Jurkat, Clone E6-1 (cell line): ENCODE measurements at regions not wholly inside any gene's neighbourhood (a gene's known extent, or its start where the extent isn't known, plus 50 kb on each side); places are given as distances from the start of the nearest gene placed in this dataset.

Experiments used
- DNase-seq: peaks from one replicate; pipeline ENCODE4 v3.0.0-alpha.2; 2011; ENCODE audit warnings: low read depth, low spot score
- H3K4me3 ChIP-seq: 2 replicates; pipeline ENCODE4 v1.5.1; 2011; ENCODE audit warnings: mild to moderate bottlenecking, low read length, control low read depth, moderate library complexity

DNA sequence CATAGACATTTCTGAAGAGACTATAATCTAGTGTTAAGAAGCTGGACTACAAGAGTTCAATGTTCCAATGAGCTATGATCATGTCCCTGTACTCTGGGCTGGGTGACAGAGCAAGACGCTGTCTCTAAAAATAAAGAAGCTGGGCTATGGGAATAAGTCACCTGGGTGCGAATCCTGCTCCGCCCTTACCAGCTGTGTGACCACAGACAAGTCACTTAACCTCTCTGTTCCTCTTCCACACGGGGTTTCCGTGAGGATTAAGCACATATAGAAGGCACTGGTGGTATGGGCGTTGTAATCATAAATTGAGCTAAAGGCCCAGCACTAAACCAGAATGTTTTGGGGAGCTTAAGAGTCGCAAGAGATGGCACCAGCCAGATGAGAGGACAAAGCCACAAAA is 178.5 kb downstream of the HAUS1 start:
- H3K4me3 ChIP-seq: no peak overlapping the region
- DNase-seq: no peak

DNA sequence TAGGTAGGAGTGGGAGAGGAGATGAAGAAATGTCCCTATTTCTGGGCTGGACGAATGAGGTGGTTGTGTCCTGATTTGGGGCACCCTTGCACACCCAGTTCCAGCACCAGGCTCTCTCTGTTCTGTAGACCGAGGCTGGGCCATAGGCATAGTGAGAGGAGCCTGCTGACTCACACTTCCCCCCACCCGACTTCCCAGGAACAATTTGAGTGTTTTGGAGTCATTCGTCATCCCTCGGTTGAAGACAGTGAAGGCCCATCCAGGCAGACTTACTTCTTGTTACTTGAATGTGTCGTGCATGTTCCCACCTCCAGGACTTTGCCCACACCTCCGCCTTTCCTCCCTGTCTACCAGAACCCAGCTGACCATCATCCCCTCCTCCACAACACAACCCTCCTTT is 179.1 kb downstream of the HAUS1 start:
- no peak overlapping the region for H3K4me3 ChIP-seq
- no peak for DNase-seq

DNA sequence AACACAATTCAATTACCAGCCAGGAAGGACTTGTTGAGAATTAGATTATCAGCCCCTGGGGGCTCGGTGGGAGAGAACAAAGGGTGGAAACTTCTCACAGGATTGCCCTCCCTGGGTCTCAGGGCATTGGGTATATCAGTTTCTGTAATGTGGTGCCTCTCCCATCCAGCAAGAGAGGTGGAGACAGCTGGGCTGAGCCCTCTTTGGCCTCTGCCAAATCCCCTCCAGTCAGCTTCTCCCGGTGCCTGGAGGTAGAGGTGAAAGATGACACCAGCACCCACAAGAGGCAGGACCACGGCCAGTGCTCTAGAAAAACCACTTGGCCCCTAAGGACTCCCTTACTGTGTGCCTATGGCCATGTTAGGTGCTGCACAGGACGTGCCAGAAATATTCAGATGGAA is 179.7 kb downstream of the HAUS1 start:
- H3K4me3 ChIP-seq: no peak overlapping the region
- no peak for DNase-seq

DNA sequence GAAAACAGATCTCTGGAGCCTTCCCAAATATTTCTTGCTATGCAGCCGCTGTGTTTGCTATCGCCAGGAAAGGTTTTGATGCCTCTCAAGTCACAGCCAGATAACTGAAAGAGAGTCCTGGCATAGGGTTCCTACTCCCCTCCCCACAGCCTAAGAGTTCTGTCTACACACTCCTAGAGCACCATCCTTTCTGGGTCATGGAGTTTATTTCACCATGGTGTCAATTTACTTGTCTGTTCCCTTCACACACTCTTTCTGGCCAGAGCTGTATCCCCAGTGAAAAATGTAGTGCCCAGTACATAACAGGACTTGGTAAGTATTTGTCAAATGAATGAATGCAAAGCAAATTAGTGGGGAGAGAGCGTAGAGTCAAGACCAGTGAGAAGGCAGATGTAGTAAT is 185.3 kb downstream of the HAUS1 start:
- no peak overlapping the region for H3K4me3 ChIP-seq
- no peak for DNase-seq

DNA sequence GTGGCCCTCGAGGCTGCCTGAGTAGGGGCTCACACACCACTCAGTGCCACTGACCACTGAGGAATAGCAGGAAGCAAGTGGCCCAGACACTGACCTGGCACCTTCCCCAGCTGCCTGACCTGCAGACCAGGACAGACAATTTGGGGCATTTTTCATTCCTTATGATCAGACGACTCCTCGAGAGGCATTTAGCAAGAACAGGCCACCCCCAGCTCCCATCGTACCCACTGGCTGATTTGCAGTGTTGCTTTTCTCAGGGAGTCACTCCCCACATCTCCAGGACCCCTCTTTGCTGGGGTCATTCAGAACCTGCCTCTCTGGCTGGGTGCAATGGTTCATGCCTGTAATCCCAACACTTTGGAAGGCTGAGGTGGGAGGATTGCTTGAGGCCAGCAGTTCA is 185.7 kb downstream of the HAUS1 start:
- no peak for DNase-seq
- no peak overlapping the region for H3K4me3 ChIP-seq

DNA sequence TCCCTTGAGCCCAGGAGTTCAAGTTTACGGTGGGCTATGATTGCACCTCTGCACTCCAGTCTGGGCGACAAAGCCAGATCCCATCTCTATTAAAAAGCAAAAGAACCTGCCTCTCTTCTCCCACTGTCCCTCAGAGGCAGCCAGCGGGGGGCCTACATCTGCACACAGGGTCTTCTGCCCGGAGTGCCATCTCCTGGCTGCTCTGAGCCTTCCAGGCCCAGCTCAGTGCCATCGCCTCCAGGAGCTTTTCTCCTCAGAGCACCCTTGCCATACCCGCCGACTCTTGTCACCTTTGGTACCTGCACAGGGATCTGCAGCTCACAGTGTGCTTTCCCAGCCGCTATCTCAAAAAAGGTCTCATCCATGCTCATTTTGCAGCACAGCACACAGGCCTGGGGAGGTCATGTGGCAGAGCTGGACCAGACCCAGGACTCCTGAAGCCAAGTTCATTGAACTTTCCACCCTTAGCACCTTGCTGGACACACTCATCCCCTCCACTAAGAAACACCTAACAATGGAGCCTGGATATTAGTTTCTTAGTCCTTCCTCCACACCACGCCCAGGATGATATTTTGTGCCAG is 186.3 kb downstream of the HAUS1 start:
- no peak overlapping the region for H3K4me3 ChIP-seq
- no peak for DNase-seq

DNA sequence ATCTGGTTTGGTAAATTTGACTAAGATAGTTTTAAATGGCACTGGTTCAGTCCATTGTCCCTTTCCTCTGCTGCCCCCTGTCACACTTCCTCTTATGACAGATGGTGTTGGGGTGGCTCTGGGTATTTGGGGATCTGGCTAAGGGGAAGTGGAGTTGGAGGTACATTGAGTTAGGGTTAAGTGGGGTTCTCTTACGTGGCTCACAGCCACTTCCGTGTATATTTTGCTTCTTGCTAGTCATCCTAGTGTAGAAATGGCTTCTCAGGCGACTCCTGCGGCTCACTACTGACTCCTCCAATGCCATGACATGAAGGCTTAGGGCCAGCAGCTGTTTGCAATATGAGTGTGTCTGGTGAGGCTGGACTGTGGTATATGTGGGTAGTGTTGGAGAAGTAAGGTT is 187.0 kb downstream of the HAUS1 start:
- no peak overlapping the region for H3K4me3 ChIP-seq
- no peak for DNase-seq

DNA sequence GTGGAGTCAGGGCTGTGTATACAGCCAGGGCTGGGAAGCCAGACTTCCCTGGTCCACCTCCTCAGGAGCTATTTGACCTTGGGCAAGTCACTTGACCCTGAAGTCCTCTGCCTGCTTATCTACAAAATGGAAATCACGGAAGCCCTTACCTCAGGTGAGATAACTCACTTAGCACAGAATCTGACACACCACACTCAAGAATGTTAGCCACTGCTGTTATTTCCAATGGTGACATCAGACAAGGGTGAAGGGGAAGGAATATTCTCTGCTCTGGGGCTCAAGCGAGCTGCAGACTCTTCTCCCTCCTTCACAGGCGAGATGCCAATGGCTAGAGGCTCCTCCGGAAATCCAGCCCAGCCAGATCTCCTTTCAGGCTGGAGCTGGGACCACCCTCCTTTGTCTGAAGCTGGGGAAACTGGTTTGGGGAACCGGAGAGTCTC is 189.6 kb downstream of the HAUS1 start:
- DNase-seq: no peak
- H3K4me3 ChIP-seq: no peak overlapping the region

DNA sequence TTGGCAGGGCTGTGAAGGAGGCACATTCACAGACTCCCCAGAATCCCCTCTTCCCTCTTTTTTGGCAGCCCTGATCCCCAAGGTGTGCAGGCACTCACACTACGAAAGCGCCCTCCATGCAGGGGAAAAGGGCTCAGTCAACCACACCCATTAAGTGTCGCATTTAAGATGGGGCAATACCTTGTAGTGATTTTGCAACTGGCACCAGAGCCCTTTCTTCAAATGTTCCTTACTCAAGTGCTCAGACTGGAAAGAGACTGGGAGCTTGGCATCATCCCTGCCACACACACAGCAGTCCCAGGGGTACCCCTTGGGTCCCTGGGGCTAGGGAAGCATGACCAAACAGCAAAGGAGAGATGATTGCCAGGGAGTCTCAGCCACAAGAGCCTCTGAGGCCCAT is 190.1 kb downstream of the HAUS1 start:
- H3K4me3 ChIP-seq: no peak overlapping the region
- DNase-seq: no peak

DNA sequence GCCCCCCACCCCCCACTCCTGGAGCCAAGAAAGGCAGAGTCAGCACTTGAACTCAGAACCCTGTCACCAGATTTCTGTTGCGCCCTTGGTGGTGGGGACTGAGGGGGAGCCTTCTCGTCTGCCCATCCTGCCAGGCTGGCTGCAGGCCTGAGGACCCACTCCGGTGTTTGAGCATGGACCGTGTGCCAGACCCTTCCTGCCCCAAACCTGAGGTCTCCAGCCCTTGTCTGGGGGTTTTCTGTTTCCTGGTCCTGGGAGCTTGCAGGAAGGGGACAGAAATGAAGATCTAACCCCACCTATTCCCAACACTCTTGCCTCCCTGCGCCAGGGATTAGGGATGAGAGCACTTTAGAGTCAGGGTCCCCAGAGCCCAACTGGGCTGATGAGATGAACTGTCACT is 190.6 kb downstream of the HAUS1 start:
- no peak overlapping the region for H3K4me3 ChIP-seq
- DNase-seq: no peak

DNA sequence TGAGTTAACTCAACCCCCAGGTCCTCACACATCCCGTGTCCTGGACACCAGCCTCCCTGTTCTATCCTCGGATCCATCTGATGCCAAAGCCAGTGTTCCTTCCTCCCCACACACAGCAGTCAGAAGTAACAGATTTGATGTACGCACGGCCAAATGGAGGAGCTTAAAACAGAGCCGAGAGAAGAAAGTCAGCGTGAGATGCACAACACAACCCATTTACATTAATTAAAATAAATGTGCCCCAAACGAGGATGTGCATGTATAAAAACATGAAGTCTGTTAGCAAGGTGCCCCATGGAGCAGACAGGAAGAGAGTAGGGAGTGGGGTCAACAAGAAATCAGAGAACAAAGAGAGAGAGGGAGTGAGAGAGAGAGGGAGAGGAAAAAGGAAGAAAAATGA is 191.2 kb downstream of the HAUS1 start:
- no peak for DNase-seq
- H3K4me3 ChIP-seq: no peak overlapping the region

DNA sequence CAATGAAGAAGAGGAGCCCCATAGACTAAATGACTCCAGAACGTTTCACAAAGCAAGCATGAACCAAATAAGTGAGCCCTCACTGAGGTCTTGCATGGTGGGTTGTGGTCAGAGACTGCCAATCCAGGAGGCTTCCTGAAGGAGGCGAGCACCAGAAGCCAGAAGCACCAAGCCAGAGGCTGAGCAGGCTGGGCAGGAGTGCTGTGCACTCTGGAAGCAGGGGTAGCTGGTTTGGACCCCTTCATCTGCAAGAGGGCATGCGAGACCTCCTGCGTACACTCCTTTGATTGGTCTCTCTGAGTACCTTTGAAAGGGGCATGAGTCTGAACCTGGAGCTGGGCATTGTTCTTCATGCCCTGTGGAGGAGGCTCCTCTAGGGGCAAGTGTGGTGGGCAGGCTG is 192.5 kb downstream of the HAUS1 start:
- no peak overlapping the region for H3K4me3 ChIP-seq
- DNase-seq: no peak

DNA sequence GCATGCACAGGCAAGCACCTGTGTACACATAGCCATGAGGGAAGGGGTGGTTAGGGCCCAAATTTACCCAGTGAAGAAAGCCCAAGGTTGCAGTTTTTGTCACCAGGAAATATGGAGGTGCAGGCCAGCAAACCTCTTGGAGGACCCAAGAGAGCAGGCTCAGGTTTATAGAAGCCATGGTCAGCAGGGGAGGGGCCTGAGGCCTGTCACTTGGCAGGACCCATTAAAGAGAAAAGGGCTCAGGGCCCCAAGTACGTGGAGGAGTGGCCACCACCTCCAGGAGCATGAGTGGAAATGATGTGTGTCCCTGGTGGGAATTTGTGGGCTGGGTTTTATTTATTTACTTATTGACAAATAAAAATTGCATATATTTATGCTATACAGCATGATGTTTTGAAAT is 192.9 kb downstream of the HAUS1 start:
- H3K4me3 ChIP-seq: no peak overlapping the region
- DNase-seq: no peak

DNA sequence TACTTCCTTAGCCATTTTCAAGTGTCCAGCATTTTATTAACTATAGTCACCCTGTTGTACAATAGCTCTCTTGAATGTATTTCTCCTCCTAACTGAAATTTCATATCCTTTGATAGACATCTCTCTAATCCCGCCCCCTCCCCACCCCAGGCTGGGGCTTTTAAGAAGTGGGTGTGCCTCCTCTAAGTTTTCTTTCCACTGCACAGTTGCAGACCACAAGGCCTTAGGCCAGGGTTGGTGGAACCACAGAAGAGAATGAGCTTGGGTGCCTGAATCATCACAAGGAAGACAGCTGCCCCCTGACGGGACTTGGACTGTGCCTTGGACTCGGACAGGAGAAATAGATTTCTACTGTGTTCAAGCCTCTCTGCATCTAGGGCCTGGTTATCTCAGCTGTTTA is 193.4 kb downstream of the HAUS1 start:
- DNase-seq: peak; percentile 24

DNA sequence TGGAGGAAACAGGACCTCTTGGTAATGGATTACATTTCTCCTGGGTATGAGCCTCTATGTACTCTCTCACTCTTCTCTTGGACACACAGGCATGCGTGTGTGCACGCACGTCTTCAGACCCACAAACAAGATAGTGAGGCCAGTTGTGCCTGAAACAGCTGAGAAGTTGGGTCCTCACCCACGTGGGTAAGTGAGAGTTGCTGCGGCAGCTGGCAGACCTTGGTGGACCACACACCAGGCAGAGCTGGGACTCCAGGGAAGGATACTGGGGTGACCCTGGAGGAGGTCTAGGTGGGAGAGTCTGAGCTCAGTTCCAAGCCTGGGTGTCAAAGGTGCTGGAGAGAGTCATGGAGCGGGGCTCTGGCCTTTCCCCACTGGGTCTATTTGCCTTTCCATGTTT is 194.3 kb downstream of the HAUS1 start:
- DNase-seq: no peak
- no peak overlapping the region for H3K4me3 ChIP-seq

More for the DNA sequence above, 193.4 kb downstream of the HAUS1 start:
- no peak overlapping the region for H3K4me3 ChIP-seq

DNA sequence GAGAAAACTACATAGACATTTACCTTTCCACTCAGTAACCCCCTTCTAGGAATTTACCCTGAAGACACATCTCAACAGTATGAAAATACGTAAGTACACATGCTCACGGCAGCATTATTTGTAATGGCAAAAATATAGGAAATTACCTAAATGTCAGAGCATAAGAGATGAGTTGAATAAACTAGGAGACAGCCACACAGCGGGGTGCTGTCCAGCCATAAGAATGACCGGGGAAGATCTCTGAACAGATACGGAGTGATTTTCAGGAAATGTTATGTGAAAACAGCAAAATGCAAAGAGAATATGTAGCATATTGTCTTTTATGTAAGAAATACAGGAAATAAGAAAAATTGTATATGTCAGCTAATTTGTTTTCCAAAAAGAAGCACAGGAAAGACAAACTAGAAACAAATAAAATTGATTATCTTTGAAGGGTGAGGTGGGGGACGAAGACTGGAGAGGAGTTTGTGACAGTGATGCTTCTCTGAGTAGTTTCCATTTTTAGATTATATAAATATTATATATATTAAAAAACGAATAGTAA is 195.4 kb downstream of the HAUS1 start:
- DNase-seq: no peak
- no peak overlapping the region for H3K4me3 ChIP-seq

DNA sequence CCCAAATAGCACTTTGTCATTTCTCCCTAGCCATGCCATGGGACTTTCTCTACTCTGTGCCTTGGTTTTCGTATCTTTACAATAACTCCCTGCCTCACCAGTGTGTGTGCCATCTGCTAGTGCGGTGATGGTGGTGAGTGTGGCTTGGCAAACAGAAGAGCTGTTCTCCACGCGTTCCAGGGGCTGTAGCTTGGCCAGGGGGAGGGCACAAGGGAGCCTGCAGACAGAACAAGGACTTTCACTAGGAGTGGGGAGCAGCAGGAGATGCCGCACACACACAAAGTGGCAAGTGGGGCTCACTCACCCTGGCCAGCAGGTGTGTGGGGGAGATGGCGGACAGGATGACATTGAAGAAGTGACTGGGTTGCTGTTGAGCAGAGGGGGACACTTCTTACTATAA is 196.9 kb downstream of the HAUS1 start:
- DNase-seq: no peak
- H3K4me3 ChIP-seq: no peak overlapping the region

DNA sequence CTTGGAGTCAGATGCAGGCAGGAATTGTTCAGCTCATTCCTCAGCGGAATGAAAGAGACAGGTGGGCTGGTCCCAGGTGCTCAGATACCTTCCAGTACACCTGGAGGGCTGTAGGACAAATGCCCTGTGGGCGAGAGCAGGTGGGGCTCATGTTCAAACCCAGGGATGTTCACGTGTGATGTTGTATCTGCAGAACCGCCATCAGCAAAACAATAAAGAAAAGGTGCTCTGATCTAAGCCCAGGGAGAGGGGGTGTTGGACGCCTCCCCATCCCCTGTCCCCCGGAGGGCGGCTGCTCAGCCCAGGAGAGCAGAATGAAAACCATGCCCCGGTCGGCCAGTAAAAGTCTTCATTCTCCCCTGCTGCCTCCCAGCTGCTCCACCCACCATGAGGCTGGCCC is 197.4 kb downstream of the HAUS1 start:
- no peak for DNase-seq
- H3K4me3 ChIP-seq: no peak overlapping the region

DNA sequence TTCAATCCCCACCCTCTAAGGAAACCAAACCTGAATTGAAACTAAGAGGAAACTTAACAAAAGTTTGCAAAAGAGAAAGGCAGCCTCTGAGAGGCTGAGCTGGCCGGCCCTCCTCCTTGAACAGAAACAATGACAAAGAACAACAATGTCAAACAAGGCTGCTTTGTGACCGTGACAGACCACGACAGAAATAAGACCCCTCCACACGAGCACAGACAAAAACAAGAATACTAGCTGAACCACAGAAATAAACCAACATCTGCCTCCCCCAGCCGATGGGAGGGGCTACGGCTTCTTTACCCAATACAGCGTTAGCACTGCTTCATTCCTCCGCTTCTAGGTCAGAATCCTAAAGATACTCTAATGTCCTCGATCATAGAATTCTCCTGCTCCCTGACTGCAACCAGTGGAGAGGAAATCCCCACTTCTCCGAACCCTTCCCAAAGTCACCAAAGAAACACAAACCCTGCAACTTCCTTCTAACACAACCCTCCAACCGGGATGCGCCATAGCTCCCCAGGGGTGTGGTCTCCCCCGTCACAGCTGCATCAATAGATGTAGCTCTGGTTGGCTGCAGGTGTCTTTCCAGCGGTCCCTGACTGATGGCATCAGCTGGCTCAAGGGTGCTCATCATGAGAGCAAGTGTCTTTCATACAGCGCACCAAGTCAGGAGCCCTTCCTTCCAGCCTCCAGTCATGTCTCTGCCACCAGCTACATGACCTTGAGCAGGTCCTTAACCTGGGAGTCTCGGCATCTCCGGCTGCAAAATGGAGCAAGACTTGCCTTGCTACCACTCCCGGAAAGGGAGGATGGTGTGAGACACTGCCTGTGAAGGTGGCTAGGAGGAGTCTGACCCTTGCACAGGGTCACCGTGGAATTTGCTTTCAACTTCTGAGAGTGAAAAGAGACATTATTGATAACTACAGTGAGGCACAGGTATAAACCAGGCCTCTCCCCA is 198.6 kb downstream of the HAUS1 start:
- DNase-seq: no peak
- H3K4me3 ChIP-seq: no peak overlapping the region

DNA sequence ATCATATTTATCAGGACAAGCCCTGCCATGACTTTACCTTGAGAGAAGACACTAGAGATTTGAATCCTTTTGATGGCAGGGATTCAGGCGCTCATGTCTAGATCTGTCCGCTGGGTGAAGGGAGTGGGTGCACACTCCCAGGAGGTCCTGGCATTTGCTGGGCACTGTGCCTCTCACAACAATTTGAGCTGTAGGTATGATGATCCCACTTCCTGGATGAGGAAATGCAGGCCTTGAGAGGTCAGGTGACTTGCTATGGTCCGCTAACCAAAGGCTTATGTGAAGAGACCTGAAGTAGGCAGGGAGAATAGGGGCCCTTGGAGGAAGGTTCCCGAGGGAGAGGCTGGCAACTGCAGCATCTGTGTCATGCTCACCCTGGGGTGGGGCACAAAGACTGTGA is 206.1 kb downstream of the HAUS1 start:
- H3K4me3 ChIP-seq: no peak overlapping the region
- DNase-seq: no peak
